GM20431 (cell line): ENCODE measurements at regions not wholly inside any gene's neighbourhood (a gene's known extent, or its start where the extent isn't known, plus 50 kb on each side); places are given as distances from the start of the nearest gene placed in this dataset.

ENCODE experiments used
- in situ Hi-C: fragments of 300-500 bp; cut with MseI, MboI; formaldehyde crosslinking; loops from one replicate; pipeline ENCODE4 v1.15.0; 2020; ENCODE audit warnings: low sequenced_read_pairs; ENCODE audit not compliant: unreplicated experiment

- in situ Hi-C loops = loop anchor here (25.0 kb wide), 1 partner anchor 155 kb away; no protein-coding TSS in a partner anchor
Measured at GRCh38 chr1:39106801-39107327, 80.7 kb downstream of the NDUFS5 start.

- in situ Hi-C loops = loop anchor here (25.0 kb wide), 1 partner anchor 155 kb away; no protein-coding TSS in a partner anchor
Measured at GRCh38 chr1:39107341-39108290, 81.5 kb downstream of the NDUFS5 start.

- in situ Hi-C loops = loop anchor here (25.0 kb wide), 1 partner anchor 153 kb away; no protein-coding TSS in a partner anchor
Measured at GRCh38 chr1:39109644-39110043, 83.5 kb downstream of the NDUFS5 start.

- in situ Hi-C loops = loop anchor here (25.0 kb wide), 1 partner anchor 152 kb away; no protein-coding TSS in a partner anchor
Measured at GRCh38 chr1:39110325-39110851, 84.2 kb downstream of the NDUFS5 start.

GRCh38 chr1:39110882-39111281 lies 84.7 kb downstream of the NDUFS5 start:
- in situ Hi-C loops = loop anchor here (25.0 kb wide), 1 partner anchor 151 kb away; no protein-coding TSS in a partner anchor

- in situ Hi-C loops = loop anchor here (25.0 kb wide), 1 partner anchor 149 kb away; no protein-coding TSS in a partner anchor
Measured at GRCh38 chr1:39113109-39113743, 87.1 kb downstream of the NDUFS5 start.

- in situ Hi-C loops = loop anchor here (25.0 kb wide), 1 partner anchor 147 kb away; no protein-coding TSS in a partner anchor
Measured at GRCh38 chr1:39115271-39116110, 89.0 kb upstream of the MACF1 start.

GRCh38 chr1:39116116-39116607 lies 88.3 kb upstream of the MACF1 start:
- in situ Hi-C loops = loop anchor here (25.0 kb wide), 1 partner anchor 146 kb away; no protein-coding TSS in a partner anchor

GRCh38 chr1:39116860-39117728 lies 87.4 kb upstream of the MACF1 start:
- in situ Hi-C loops = loop anchor here (25.0 kb wide), 1 partner anchor 145 kb away; no protein-coding TSS in a partner anchor

- in situ Hi-C loops = loop anchor here (25.0 kb wide), 1 partner anchor 144 kb away; no protein-coding TSS in a partner anchor
Measured at GRCh38 chr1:39117899-39118450, 86.5 kb upstream of the MACF1 start.

GRCh38 chr1:39122056-39122455 lies 82.4 kb upstream of the MACF1 start:
- in situ Hi-C loops = loop anchor here (25.0 kb wide), 1 partner anchor 140 kb away; no protein-coding TSS in a partner anchor

- in situ Hi-C loops = loop anchor here (25.0 kb wide), 1 partner anchor 138 kb away; no protein-coding TSS in a partner anchor
Measured at GRCh38 chr1:39124282-39124681, 80.2 kb upstream of the MACF1 start.

GRCh38 chr1:39127513-39127912 lies 77.0 kb upstream of the MACF1 start:
- in situ Hi-C loops = no loop called here

GRCh38 chr1:39128126-39128525 lies 76.4 kb upstream of the MACF1 start:
- in situ Hi-C loops = no loop called here

- in situ Hi-C loops = no loop called here
Measured at GRCh38 chr1:39128959-39129358, 75.5 kb upstream of the MACF1 start.

- in situ Hi-C loops = no loop called here
Measured at GRCh38 chr1:39129514-39129913, 75.0 kb upstream of the MACF1 start.

- in situ Hi-C loops = no loop called here
Measured at GRCh38 chr1:39130325-39130724, 74.2 kb upstream of the MACF1 start.

- in situ Hi-C loops = no loop called here
Measured at GRCh38 chr1:39131940-39132339, 72.6 kb upstream of the MACF1 start.
